Neutrophil (primary cell): ENCODE measurements at regions not wholly inside any gene's neighbourhood (a gene's known extent, or its start where the extent isn't known, plus 50 kb on each side); places are given as distances from the start of the nearest gene placed in this dataset.

Source experiments
- H3K27ac ChIP-seq: fragments of 200-600 bp; sonication (generic); 2 replicates; pipeline ENCODE4 v1.5.1; 2016; ENCODE audit warnings: mild to moderate bottlenecking, moderate library complexity
- H3K27me3 ChIP-seq: fragments of 200-600 bp; sonication (generic); 2 replicates; pipeline ENCODE4 v1.6.0; 2016; ENCODE audit warnings: mild to moderate bottlenecking
- H3K36me3 ChIP-seq: fragments of 200-600 bp; sonication (generic); 2 replicates; pipeline ENCODE4 v1.5.1; 2017
- H3K4me1 ChIP-seq, 2 experiments: fragments of 200-600 bp in 1 of 2; sonication (generic) in 1 of 2; 1 replicate in 1 of 2; 2 replicates in 1 of 2; pipeline versions ENCODE4 v1.5.1 to v1.6.1; 2013 to 2016; ENCODE audit warnings: low read depth in 1 of 2, low read length in 1 of 2, mild to moderate bottlenecking in 1 of 2, moderate library complexity in 1 of 2; ENCODE audit not compliant: control insufficient read depth in 1 of 2, insufficient read depth in 1 of 2
- H3K4me3 ChIP-seq, 2 experiments: fragments of 200-600 bp in 1 of 2; sonication (generic) in 1 of 2; 1 replicate in 1 of 2; 2 replicates in 1 of 2; pipeline ENCODE4 v1.5.1; 2013 to 2016; ENCODE audit warnings: low read depth in 1 of 2, low read length in 1 of 2, mild to moderate bottlenecking in 1 of 2, moderate library complexity in 1 of 2
- H3K9me3 ChIP-seq: fragments of 200-600 bp; sonication (generic); 2 replicates; pipeline ENCODE4 v1.5.1; 2016
- CTCF ChIP-seq: fragments of 200-600 bp; sonication (generic); IDR thresholded peaks from 2 replicates; pipeline ENCODE4 v1.5.1; 2016; ENCODE audit warnings: antibody characterized with exemption

- TF ChIP-seq CTCF, result no peak
- Histone ChIP-seq H3K9me3 (no peaks in the 10 kb centered on the region), H3K36me3 (no peaks in the 10 kb centered on the region), H3K27ac (no peak overlapping the region), H3K4me1 (no peaks in the 10 kb centered on the region), H3K27me3 (no peaks in the 10 kb centered on the region), H3K4me3 (no peak overlapping the region)
Observed at GRCh38 chrX:26664919-26665318, 448.9 kb downstream of the MAGEB5 start.

- no peaks in the 10 kb centered on the region for H3K36me3 ChIP-seq
- no peak overlapping the region for H3K4me3 ChIP-seq
- H3K9me3 ChIP-seq, result no peaks in the 10 kb centered on the region
- H3K27ac ChIP-seq, result no peak overlapping the region
- H3K27me3 ChIP-seq, result no peaks in the 10 kb centered on the region
- no peaks in the 10 kb centered on the region for H3K4me1 ChIP-seq
- no peak for TF ChIP-seq CTCF
Observed at GRCh38 chrX:26653050-26653449, 437.1 kb downstream of the MAGEB5 start.

- Histone ChIP-seq H3K27ac (no peak overlapping the region), H3K4me1 (no peaks in the 10 kb centered on the region), H3K9me3 (no peaks in the 10 kb centered on the region), H3K4me3 (no peak overlapping the region), H3K36me3 (no peaks in the 10 kb centered on the region), H3K27me3 (no peaks in the 10 kb centered on the region)
- no peak for TF ChIP-seq CTCF
Observed at GRCh38 chrX:26651755-26652154, 435.8 kb downstream of the MAGEB5 start.

- no peaks in the 10 kb centered on the region for H3K9me3 ChIP-seq
- no peak overlapping the region for H3K4me3 ChIP-seq
- TF ChIP-seq CTCF, result peak; percentile 35
- H3K36me3 ChIP-seq, result no peaks in the 10 kb centered on the region
- H3K4me1 ChIP-seq, result no peaks in the 10 kb centered on the region
- H3K27ac ChIP-seq, result no peak overlapping the region
- H3K27me3 ChIP-seq, result no peaks in the 10 kb centered on the region
Observed at GRCh38 chrX:26649534-26649933, 433.6 kb downstream of the MAGEB5 start.

GRCh38 chrX:26631385-26631784, 415.4 kb downstream of the MAGEB5 start:
- Histone ChIP-seq H3K27ac (no peak overlapping the region), H3K4me3 (no peak overlapping the region), H3K4me1 (no peaks in the 10 kb centered on the region), H3K36me3 (no peaks in the 10 kb centered on the region), H3K9me3 (no peaks in the 10 kb centered on the region), H3K27me3 (no peaks in the 10 kb centered on the region)
- TF ChIP-seq CTCF, result no peak

GRCh38 chrX:26613956-26614355, 398.0 kb downstream of the MAGEB5 start:
- Histone ChIP-seq H3K27me3 (no peaks in the 10 kb centered on the region), H3K4me3 (no peak overlapping the region), H3K4me1 (no peaks in the 10 kb centered on the region), H3K9me3 (no peaks in the 10 kb centered on the region), H3K36me3 (no peaks in the 10 kb centered on the region), H3K27ac (no peak overlapping the region)
- no peak for TF ChIP-seq CTCF
